Activated CD4-positive, alpha-beta T cell treated with anti-CD3 and anti-CD28 coated beads, Interleukin-2, Interleukin-4, amounts not matched to agents 100 ng/mL and 50 ng/mL, durations not matched to agents 16 hours and 8 hours (primary cell): ENCODE measurements at regions not wholly inside any gene's neighbourhood (a gene's known extent, or its start where the extent isn't known, plus 50 kb on each side); places are given as distances from the start of the nearest gene placed in this dataset.
"Not testable (repeated sequence)": the region's sequence is repeated elsewhere in the genome, so short reads cannot be mapped to it uniquely, and the experiment has no call there.

ENCODE experiments used
- DNase-seq: peaks from one replicate; pipeline ENCODE4 v3.0.0-alpha.2; 2020; ENCODE audit warnings: low spot score

DNA sequence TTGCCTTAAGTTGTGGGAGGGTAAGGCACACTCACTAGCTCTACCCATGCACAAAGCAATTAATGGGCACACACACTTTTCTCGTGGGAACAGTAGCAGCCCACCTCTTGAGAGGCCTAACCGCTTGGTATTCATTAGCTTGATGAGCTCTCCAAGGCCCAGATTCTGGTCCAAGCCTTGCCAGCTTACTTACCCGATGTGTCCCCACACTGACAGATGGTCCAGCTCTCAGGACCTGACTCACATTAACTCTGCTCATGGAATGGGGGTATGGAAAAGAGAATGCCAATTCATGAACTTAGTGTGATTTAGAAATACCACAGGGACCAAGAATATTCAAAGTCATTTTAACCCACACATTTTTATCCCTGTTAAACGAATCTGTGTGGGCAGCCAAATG lies 106.8 kb upstream of the CACHD1 start:
- no peak for DNase-seq

DNA sequence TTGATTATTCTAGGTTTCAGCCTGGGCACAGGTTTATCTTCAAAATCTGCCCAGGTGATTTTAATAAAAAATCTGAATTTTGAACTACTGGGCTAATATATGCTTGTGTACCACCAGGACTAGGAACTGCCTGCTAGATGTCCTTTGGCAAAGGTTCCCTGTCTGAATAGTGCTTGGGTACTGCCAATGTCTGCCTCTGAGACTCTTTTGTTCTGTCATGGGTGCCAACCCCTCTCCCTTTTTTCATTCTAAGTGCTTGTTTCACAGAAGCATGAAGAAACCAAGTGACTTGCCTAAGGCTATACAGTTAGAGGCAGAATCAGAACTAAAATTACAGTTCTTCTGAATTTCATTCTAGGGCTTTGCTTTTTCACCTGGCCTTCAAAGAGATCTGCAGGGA lies 106.3 kb upstream of the CACHD1 start:
- DNase-seq, result no peak

DNA sequence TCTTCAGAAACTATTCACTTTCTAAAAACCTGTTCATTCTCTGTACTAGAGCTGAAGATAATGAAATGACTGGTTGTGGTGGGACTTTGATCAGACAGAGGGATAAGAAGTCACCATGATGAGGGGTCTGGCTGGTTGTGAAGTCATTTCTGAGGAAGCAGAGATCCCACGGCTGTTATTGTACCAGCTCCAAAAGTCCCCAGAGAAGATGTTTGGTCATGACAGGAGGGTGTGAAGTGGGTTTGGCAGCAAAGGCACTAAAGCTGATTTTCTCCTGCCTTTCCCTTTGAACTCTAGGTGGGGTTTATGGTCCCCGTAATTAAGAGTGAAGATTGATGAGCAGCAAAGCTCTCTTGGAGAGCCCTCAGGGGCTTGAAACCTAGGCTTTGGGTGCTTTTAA lies 103.1 kb upstream of the CACHD1 start:
- DNase-seq, result no peak

DNA sequence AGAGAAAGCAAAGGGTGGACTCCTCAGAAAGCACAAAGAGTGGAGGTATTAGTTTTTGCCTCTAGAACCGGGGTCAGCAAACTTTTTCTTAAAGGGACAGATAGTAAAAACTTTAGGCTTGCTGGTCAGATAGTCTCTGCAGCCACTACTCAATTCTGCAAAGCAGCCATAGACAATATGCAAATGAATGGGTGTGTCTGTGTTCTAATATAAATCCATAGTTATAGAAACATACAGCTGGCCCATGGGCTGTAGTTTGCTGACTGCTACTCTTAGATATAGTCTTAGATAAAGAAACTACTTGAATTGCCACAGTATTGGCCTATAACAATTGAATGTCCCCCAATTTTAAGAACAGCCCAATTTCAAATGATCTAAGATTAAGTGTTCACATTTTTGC lies 101.6 kb upstream of the CACHD1 start:
- no peak for DNase-seq

DNA sequence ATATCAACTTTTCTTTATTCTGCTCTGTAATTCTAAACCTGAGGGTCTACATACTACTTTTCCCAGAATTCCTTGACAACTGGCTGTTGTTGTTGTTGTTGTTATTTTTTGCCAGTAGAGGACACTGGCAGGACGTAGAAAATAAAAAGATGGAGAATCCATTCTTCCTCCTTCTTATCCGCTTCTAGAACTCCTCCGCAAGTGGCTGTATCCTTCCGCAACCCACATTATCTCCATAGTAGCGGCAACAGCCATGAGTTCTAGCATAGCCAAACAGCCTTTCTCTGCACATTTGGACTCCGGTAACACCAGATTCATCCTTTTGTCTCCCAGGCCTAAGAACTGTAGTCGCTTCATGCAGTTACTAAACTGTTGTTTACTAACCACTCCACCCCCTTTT lies 91.1 kb upstream of the CACHD1 start:
- DNase-seq, result no peak

DNA sequence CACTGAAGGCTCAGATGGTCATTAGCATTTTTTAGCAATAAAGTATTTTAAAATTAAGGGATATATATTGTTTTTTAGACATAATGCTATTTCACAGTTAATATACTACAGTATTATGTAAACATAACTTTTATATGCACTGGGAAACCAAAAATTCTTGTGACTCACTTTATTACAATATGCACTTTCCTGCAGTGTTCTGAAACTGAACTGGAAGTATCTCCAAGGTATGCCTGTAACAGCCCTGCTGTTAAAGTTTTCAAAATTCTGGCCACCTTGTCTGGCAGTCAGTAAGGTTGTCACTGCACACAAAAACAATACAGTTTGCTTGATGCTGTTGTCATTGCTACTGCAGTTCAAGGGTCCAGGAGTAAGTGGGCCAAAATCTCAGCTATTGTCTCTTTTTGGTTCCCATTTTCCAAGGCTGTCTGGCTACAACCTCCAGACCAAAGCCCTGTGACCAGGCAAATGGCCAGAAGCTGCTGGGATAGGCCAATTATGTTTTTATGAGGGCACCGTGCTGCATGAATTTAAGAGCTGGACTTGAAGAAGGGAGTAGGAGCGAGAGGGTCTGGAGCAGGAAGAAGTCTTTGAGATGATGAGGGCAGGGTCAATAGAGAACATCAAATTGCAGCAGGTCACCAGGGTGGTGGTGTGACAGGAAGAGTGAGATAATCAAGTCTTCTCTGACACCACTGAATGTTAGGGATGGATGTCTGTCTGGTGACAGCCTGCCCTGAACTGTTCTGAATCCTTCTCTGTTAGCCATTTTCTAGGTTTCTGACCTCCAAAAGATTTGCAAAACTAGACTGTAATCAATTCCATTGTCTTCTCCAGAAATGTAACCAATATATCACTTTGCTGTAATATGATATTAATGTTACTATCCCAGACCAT lies 82.3 kb upstream of the CACHD1 start:
- DNase-seq, result no peak

DNA sequence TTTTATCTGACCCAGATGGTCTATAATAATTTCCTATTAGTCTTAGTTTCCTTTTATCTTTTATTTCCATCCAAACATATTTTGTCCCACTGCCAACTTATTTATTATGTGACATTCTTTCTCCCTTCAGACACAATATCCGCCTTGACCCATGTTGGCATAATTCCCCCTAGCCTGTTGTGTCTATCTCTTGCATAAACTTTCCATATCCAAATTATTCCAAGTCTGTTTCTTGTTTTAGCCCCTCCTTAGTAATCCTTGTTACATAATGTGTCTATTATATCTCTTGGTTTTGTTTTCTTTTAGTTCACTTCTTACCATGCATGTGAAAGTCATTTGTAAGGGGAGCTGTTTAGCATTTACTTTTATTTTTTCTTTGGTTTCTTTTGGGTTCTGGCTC lies 81.6 kb upstream of the CACHD1 start:
- DNase-seq, result no peak

DNA sequence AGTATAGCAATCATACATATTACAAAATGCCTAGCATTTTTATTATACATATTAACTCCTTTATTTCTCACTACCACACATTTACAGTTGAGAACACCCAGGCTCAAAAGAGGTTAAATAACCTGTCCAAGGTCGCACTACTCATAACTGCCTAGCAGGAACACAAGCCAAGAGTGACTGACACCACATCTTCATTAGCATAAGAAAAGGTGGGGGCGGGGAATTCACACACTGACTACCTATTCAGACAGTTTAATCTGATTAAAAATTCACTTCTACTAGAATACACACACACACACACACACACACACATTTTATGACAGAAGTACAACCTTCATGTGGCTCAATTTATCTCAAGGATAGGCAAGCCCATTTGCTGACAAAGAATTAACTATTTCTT lies 77.8 kb upstream of the CACHD1 start:
- no peak for DNase-seq

DNA sequence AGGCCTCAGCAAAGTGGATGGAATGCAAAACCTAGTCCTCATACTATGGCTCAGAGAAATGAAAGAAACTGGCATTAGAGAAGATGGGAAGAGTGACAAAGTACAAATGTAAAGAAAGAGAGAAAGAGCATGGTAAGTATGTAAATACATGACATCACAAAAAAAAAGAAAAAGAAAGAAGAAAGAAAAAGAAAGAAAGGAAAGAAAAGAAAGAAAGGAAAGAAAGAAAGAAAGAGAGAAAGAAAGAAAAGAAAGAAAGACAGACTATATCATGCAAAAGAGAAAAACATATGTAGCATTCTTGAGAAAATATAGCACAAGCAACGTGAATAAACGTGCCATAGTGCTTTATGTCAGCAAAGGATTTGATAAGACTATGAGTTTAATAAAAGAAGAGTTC lies 76.1 kb upstream of the CACHD1 start:
- DNase-seq, result no peak

DNA sequence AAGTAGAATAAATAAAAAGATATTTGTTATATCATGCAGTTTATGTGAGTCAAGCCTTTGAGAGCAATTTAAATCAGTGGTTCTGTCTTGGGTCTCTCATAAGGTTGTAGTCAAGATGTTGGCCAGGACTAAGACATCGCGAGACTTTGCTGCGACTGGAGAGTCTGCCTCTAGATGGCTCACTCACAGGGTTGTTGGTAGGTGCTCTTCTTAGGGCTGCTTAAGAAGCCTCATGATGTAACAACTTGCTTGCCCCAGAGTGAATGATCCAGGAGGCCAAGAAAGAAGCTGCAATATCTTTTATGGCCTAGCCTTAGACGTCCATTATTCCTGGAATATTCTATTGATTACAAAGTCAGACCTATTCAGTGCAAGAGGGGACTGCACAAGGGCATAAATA lies 73.1 kb upstream of the CACHD1 start:
- DNase-seq, result no peak

DNA sequence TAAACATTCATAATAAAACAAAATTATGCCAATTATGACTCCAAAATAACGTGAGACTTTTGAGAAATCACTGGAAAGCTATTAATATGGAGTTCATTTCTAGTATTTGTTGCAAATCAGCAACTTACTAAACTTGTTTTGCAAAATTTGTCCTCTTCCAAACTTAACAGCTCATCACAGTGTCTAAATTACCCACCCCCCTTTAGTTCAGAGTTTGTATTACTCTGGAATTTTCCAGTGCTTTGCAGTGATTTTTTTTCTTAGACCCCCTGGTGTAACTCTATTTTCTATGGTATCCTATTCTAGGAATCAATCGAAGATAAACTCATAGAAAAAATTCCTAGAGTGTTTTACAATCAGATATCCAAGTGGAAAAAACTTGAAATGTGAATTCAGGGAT lies 72.4 kb upstream of the CACHD1 start:
- no peak for DNase-seq

DNA sequence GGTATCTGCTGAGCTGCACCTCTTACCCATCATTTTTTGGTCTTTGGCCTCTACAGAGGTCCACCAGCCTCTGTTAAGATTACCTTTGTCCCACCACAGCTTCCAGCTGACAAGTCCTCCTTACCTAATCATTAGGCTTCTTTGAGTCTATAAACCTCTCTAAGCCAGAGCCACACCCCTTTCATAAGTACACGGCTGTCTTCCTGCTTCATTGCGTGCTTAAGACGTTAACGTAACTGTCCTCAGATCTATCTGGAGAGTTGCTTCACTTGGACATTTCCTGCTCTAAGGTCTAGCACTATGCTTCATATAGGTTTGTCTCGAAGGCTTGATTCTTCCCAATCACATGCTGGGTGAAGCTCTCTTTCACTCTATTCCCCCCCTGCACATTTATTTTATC lies 71.0 kb upstream of the CACHD1 start:
- DNase-seq, result no peak

DNA sequence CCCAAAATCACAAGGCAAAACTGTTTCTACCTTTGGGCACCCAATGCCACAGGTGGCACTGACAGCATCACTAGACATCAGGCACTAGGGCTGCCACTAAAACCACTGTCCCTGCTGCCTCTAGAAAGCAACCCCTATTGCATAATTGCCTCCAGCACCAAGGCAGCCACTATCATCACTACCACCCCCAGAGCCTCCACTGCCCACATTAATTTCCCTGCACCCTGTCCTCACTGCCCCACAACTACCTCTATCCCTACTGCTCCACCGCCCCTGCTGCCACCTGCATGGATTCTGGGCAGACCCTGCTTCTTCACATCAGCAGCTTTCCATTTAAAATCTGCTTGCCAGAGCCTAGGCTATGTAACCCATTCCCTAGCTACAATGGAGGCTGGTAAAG lies 68.6 kb upstream of the CACHD1 start:
- DNase-seq, result no peak

DNA sequence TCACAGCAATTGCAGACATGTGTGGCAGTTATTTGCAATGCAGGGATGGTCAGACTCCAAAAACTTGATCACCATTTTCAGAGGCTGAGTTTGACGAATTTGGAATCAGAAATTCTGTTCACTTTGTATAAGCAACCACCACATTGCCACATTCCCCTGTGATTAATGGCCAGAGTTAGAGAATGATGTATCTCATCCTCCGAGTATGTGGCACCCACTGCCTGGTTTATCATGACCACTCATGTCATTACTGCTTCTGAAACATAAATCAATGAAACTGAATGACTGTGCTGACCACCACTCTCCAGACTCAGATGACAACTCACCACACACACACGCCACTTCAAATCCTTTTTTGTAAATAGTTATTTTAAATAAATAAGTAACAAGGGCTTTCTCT lies 66.6 kb upstream of the CACHD1 start:
- no peak for DNase-seq

DNA sequence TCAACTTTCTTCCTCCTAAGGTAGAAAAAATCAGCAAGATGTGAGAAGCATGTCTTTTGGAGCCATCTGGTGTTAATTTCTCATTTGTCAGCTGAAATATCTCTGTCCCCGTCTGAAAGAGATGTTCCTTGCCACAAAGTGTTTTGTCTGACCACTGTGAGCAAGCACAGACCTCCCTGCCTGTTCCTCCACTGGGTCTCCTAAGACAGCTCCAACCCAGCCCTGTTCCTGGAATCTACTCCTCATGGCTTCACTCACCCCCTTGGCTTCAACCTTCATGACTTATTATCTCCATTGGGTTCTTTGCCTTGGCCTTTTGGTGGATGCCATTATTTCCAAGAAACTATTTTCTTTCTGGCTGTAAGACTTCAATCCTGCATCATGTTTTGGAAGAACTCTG lies 65.7 kb upstream of the CACHD1 start:
- DNase-seq, result no peak

DNA sequence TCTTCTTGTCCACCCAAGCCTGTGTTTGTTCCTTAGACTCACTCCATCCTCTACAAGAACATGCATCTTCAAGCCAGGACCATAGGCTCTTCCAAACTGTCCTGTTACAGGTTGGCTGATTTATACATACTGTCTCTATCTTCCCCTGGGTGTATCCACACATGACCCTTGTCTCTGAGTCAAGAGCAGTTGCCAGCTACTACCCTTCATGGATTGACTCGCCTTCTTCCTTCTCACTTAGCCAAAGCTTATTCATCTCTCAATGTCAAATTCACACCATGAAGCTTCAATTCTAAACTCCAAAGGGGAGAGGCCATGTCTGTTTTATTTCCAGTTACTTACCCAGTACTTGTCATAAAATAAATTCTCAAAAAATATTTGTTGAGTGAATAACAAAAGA lies 64.1 kb upstream of the CACHD1 start:
- no peak for DNase-seq

DNA sequence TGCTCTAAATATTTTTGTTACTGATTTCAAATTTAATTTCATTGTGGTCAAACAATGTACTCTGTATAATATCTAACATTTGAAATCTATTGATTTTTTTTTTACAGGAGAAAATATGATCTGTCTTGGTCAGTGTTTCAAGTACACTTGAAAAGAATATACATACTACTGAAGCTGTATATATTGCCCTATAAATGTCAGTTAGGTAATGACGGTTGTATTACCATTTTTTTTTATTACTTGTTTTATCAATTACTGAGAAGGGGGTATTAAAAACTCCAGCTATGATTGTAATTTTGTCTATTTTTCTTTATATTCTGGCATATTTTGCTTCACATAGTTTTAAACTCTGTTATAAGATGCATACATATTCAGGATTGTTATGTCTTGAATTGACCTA lies 59.7 kb upstream of the CACHD1 start:
- no peak for DNase-seq

DNA sequence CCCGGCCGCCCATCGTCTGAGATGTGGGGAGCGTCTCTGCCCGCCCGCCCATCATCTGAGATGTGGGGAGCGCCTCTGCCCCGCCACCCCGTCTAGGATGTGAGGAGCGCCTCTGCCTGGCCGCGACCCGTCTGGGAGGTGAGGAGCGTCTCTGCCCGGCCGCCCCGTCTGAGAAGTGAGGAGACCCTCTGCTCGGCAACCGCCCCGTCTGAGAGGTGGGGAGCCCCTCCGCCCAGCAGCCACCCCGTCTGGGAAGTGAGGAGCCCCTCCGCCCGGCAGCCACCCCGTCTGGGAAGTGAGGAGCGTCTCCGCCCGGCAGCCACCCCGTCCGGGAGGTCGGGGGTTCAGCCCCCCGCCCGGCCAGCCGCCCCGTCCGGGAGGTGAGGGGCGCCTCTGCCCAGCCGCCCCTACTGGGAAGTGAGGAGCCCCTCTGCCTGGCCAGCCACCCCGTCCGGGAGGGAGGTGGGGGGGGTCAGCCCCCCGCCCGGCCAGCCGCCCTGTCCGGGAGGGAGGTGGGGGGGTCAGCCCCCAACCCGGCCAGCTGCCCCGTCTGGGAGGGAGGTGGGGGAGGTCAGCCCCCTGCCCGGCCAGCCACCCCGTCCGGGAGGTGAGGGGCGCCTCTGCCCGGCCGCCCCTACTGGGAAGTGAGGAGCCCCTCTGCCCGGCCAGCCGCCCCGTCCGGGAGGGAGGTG lies 54.9 kb upstream of the CACHD1 start:
- DNase-seq, result not testable (repeated sequence)

DNA sequence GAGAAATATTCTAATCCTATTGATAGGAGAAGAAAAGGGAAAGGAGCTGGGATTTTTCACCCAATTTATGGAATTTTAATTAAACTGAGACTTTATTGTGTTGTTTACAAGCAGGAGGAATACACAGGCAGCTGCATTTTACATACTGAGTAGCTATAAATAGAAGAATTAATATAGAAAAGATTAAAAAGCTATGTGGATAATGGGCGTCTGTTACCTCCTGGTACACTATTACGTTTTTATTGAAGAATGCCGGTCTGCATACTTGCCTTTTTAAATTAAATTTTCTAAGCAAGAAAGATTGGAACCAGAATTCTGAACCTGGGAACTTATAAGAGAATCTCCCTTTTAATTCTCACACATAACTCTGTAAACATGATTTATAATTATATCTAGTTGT lies 52.1 kb upstream of the CACHD1 start:
- no peak for DNase-seq
